NCI-H524 (cell line): ENCODE measurements at regions not wholly inside any gene's neighbourhood (a gene's known extent, or its start where the extent isn't known, plus 50 kb on each side); places are given as distances from the start of the nearest gene placed in this dataset.
"Not testable (repeated sequence)": the region's sequence is repeated elsewhere in the genome, so short reads cannot be mapped to it uniquely, and the experiment has no call there.

Experiments
- DNase-seq, 2 experiments: peaks; one replicate each; lab custom pipeline; 2025; lab: John Stamatoyannopoulos, UW

DNA sequence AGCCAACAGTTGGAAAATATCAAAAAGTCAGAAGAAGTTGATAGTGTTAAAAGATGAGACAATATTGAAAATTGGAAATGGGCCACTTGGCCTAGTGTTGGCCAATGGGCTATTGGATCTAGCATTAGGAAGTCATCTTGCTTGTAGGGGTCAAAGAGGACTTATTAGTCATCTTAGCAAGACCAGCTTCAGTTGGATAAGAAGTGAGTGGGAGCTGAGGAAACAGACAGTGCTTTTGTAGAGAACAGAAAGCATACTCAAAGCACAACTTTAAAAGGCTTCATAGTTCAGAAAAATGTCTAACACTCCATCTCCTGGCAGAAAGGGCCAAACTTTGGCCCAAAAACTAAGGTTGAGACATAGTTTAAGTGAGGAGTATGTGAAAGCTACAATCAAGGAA lies 139.9 kb upstream of the PKN2 start:
- no peak for DNase-seq

DNA sequence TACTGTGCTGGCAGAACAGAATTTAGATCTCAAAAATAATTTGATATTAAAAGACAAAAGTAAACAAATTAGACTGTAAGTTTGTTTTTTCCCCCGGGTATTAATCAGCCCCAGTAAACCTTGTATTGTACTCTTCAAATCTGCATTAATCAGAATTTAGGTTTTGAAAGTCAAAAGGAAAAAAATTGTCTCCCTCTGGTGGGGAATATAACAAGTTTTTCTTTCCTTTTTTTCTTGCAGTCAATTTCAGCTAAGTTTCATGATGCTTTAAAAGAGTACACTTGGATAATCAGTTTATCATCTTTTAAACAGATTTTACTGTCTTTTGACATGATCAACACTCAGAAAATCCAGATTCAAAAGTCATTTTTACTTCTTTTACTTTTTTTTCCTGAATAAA lies 134.5 kb upstream of the PKN2 start:
- DNase-seq = peak in 1 of 2 experiments; percentile 14

DNA sequence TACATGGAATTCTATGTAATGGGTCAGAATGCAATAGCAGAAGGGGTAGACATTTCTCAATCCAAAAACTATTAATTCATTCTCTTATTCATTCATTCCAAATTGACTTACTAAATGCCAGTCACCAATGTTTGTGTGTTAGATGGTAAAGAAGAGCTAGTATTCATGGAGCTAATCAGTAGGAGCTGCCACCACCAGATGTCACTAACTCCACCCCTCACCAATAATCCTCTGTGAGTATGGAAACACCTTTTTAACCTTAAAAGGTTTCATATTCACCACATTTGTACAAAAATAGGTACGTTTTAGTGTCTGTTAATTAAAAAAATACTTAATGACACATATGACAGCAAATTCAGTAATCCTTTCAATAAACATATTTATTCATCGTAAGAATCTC lies 131.8 kb upstream of the PKN2 start:
- peak in 1 of 2 experiments; percentile 47 for DNase-seq

DNA sequence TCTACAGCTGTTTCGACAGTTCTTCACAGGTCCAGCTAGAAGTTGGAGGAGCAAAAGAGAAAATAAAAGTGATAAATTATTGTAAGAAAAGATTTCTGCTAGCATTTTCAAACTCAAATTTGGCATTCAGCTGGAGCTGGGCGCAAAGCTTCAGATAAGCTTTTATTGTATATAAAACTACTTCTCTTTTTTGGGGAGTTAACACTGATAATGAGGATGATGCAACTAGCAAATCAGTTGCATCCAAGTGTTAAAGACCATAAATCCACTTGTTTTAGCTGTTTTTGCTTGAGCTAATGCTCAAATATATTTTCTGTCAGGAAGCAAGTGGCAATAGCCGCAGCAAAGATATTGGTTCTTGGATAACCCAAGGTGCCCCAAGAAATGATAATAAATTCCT lies 127.1 kb upstream of the PKN2 start:
- DNase-seq = no peak

DNA sequence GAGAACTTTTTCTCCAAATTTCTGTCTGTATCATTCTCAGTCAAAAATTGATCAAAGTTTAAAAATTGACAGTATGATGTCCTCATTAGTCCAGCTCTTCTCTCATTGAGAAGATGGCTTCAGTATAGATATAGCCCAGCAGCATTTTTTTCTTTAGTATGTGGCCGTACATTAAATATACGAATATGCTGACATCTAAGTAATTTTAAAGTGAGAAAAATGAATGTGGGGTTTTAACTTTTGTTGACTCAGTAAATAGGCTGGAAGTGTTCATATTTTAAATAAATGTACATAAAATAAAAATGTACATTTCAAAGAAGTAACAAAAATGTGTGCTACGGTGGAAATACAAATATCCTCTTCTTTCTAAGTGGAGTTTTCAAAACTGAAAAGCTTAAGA lies 123.5 kb upstream of the PKN2 start:
- DNase-seq = no peak

DNA sequence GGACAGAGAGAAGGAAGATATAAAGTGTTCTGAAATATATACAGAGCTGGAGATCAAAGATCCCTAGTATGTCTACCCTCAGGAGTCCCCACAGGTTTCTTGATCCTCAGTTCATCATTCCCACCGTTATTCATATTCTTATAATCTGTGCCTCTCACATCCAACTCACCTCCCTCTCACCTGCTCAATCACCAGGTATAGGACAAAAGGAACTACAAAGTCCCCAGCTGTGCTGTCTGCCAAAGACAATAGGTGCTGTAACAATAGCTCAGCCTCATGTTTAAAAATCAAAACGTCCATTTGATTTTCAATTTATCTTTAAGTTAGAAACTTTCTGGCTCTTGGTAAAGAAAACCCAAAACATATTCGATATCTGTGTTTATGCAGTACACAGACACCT lies 121.1 kb upstream of the PKN2 start:
- no peak for DNase-seq

DNA sequence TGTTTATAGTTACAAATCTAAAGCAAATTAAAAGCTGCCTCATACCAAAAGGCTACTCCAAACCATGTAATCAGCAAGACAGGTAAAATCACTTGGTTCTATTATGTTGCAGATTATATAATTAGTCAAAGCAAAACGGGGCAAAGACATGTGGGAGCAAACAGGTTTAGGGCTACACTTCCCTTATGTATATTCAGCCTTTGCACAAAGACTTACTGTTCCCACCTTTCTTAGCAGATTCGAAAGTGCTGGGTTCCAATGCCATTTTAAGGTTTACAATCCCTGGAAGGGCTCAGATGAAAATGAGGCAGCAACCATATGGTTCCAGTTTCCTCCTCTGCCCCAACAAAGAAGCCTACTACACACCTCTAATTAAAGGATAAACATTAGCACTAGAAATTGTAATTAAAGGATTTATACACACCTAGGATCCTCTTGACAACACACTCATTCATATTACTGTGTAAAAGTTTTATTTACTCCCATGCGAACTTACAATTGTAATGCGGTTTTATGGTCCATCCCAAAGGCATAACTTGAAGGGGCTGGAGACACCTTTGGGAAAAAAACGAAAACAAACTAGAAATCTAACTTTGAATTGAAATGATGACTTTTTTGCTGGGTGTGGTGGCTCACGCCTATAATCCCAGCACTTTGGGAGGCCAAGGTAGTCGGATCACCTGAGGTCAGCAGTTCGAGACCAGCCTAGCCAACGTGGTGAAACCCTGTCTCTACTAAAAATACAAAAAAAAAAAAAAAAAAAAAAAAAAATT lies 117.3 kb upstream of the PKN2 start:
- DNase-seq = peak in 1 of 2 experiments; percentile 15

DNA sequence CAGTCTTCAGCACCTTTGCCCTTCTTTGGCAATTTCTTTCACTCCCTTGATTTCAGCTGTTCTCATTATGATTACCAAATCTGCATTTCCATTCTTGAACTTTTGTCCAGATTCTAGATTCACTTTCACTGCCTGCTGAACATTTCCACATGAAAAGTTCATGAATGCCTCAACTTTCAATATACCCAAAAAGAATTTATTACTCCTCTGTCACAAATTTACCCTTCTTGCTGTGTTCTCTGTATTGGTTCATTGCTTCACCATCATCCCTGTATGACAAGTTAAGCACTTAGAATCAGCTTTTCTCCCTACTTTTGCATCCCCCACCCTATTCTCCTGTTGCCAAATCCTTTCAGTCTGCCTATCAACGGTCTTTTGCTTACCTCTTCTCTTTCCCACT lies 112.6 kb upstream of the PKN2 start:
- DNase-seq = no peak

DNA sequence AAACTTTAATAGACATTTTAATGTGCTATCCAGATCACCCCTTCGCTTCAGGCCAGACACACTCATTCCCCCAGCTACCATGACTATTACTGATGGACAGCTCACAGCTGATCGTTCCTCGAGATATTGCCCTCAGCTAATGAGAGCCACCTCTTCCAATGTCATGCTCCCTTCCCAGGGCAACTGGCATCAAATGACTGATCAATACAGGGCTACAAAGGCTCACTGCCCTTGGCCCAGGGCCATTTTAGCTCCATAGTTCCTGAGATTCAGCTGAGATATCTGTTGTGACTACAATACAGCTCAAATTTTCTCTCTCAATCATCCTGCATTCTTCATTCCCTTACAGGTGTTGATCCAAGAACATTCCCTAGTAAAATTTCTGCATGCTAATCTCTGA lies 104.5 kb upstream of the PKN2 start:
- no peak for DNase-seq

DNA sequence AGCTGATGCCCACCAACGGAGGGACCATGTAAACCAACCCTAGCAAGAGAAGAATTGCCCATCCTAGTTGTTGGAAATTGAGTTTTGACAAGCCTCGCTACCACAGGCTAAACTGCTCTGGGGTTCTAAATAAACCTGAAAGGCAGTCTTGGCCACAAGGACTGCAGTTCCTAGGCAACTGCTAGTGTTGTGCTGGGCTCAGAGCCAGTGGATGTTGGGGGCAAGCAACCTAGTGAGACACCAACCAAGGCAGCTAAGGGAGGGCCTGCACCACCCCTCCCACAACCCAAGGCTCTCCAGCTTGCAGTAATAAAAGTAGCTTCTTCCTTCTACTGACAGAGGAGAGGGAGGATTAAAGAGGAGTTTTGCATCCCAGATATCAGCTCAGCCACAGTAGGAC lies 102.4 kb upstream of the PKN2 start:
- no peak for DNase-seq

DNA sequence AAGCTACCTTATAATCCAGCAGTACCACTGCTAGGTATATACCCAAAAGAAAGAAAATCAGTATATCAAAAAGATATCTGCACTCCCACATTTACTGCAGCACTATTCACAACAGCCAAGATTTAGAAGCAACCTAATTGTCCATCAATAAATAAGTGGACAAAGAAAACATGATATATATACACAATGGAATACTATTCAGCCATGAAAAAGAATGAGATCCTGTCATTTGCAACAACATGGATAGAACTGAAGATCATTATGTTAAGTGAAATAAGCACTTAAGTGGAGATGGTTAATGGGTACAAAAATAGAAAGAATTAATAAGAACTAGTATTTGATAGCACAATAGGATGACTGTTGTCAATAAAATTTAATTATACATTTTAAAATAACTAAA lies 90.7 kb upstream of the PKN2 start:
- no peak for DNase-seq

DNA sequence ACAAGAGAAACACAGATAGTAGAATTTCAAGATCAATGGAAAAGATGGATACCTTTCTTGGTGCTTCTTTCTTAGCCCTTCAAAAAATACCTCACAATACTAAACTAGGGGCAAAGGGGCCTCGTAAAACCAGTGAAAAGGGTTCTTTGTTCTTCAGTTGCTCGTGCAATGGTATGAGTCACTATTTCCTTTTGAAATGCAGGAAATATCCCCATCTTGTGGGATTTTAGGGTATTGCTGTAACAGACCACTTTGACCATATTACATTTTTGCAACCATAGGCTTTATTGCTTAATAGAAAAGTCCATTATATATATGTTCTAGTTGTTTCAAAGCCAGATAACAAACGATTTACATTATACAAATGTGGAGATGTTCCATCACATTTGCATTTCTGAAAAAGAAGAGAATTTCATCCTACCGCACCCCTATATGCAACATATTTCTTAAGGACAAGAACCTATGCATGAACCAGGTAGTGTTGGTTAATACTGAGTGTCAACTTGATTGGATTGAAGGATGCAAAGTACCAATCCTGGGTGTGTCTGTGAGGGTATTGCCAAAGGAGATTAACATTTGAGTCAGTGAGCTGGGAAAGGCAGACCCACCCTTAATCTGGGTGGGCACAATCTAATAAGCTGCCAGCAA lies 88.6 kb upstream of the PKN2 start:
- DNase-seq = peak; percentile 5 to 35

DNA sequence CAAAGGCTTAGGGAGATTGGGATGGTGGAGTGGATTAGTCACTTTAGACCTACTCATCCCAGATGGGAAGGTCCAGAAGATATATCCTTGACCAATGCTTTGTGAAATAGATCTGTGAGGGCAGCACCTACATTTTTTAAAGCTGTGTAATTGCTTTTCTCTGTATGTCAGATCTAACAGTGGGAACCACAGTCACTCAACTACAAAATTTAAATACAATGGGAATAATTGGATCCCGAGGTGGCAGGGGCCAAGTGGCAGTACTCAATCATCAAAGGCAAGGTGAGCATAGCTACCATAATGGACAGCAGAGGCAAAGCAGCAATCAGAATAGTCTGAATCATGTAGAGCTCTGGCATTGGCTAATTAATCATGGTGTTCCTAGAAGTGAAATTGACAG lies 86.1 kb upstream of the PKN2 start:
- not testable (repeated sequence) for DNase-seq

DNA sequence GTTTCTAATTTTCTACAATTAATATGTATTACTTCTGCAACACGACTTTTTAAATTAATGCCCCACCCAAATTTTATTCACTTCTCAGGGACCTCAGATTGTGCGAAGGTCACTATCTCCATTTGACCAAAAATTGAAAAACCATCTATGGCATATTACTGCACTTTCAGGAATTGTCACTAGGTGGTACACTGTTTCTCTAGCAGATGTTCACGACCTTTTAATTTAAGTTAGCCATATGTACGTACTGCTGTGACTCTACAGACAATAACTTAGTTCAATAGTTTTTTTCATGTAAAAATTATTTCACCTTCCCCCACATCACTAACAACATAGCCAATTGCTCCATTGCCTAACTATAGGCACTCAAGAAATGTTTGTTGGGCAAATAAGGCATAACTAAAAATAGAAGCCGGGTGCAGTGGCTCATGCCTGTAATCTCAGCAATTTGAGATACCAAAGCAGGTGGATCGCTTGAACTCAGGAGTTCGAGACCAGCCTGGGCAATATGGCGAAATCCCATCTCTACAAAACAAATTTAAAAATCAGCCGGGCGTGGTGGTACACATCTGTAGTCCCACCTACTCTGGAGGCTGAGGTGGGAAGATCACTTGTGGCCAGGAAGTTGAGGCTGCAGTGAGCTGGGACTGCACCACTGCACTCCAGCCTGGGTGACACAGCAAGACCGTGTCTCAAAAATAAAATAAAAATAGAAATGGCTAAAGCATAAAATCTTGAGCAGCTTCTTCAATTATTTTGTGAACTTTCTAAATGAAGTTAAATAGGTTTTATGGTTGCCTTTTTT lies 75.7 kb upstream of the PKN2 start:
- DNase-seq = peak in 1 of 2 experiments; percentile 62

DNA sequence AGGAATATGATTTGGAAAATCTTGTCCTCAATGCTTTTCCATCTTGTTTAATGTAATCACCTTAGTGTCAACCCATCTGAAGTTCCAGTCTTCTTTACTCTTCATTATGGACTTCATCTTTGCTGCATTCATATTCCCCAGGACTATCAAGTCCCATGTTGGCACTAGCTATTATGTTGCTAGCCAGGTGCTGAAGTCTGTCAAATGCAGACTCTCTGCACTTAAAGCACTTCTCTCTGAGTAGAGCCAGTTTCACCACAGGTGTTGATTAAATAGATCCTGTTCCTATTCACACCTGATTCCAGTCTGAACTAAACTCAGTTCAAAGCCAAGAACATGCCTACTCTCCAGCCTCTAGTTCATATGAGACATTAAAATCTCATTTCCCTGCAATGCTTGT lies 75.0 kb upstream of the PKN2 start:
- DNase-seq = no peak

DNA sequence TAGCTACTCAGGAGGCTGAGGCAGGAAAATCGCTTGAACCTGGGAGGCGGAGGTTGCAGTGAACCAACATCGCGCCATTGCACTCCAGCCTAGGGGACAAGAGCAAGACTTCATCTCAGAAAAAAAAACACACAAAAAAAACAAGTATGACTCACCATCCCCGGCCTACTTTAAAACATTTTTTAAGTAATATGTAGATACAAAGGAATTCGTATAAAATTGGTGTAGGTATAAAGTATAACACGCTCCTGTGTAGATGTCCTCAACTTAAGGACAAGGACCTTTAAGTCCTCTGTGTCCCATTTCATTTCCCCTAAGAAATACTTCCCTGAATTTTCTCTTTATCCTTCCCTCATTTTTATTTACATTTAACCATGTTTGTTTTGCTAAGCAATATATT lies 73.4 kb upstream of the PKN2 start:
- DNase-seq = no peak

DNA sequence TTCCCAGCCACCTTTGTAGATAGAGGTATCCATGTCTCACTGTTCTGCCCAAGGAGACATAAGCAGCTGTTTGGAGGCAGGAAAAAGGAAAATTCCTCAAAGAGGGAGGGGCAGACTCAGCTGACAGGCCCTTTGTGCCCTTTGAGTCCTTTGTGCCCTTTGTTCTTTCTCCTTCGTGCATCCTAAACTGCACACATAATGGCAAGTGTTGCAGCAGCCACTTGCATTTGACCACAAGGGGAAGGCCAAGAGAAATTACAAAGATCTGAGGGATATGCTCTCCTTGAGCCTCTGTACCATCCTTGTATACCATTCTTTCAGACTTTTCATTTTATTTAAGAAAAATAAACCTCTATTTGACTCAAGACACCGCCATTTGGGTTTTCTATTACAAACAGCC lies 71.8 kb upstream of the PKN2 start:
- no peak for DNase-seq

DNA sequence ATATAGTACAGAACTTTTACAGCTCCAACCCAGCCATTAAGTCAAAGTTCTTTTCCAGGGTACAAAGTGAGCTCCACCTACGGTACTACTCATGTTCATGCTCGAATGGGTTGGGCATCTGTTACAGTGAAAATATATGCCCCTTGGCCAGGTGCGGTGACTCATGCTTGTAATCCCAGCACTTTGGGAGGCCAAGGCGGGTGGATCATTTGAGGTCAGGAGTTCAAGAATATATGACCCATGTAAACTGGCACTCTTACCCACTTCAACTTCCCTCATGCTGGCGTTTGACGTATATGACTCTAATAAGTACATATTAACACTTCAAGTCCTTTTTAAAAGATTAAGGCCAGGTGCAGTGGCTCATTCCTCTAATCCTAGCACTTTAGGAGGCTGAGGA lies 71.3 kb upstream of the PKN2 start:
- DNase-seq = peak; percentile 85 to 96

DNA sequence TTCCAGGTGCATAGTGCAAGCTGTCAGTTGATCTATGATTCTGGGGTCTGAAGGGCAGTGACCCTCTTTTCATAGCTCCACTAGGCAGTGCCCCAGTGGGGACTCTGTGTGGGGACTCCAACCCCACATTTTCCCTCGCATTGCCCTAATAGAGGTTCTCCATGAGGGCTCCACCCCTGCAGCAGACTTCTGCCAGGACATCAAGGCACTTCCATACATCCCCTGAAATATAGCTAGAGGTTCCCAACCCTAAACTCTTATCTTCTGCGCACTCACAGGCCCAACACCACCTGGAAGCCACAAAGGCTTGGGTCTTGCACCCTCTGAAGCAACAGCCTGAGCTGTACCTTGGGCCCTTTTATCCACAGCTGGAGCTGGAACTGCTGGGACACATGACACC lies 65.7 kb upstream of the PKN2 start:
- no peak for DNase-seq

DNA sequence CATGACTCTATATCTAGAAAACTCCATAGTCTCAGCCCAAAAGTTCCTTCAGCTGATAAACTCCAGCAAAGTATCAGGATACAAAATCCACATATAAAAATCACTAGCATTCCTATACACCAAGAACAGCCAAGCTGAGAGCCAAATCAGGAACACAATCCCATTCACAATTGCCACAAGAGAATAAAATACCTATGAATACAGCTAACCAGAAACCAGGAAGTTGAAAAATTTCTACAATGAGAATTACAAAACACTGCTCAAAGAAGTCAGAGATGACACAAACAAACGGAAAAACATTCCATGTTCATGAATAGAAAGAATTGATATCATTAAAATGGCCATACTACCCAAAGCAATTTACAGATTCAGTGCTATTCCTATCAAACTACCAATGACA lies 61.0 kb upstream of the PKN2 start:
- not testable (repeated sequence) for DNase-seq
